Amniotic stem cell (primary cell): ENCODE measurements at regions not wholly inside any gene's neighbourhood (a gene's known extent, or its start where the extent isn't known, plus 50 kb on each side); places are given as distances from the start of the nearest gene placed in this dataset.
"Not testable (repeated sequence)": the region's sequence is repeated elsewhere in the genome, so short reads cannot be mapped to it uniquely, and the experiment has no call there.

ENCODE experiments used
- DNase-seq: peaks from one replicate; lab custom pipeline; 2025; lab: John Stamatoyannopoulos, UW

- no peak for DNase-seq
These were observed 131.1 kb downstream of the JRKL start for GRCh38 chr11:96520939-96521338.

GRCh38 chr11:96523656-96524055 is 133.8 kb downstream of the JRKL start:
- no peak for DNase-seq

- DNase-seq: no peak
These were observed 134.7 kb downstream of the JRKL start for GRCh38 chr11:96524475-96524874.

GRCh38 chr11:96530473-96530872 is 140.7 kb downstream of the JRKL start:
- DNase-seq: no peak

GRCh38 chr11:96538104-96538503 is 148.3 kb downstream of the JRKL start:
- DNase-seq: no peak

- DNase-seq: no peak
These were observed 148.8 kb downstream of the JRKL start for GRCh38 chr11:96538622-96539021.

GRCh38 chr11:96540875-96541274 is 151.1 kb downstream of the JRKL start:
- DNase-seq: no peak

- DNase-seq: no peak
These were observed 153.4 kb downstream of the JRKL start for GRCh38 chr11:96543177-96543576.

GRCh38 chr11:96545192-96545591 is 155.4 kb downstream of the JRKL start:
- not testable (repeated sequence) for DNase-seq

- no peak for DNase-seq
These were observed 161.3 kb downstream of the JRKL start for GRCh38 chr11:96551136-96551535.

- DNase-seq: no peak
These were observed 164.5 kb downstream of the JRKL start for GRCh38 chr11:96554236-96554820.

- not testable (repeated sequence) for DNase-seq
These were observed 166.0 kb downstream of the JRKL start for GRCh38 chr11:96555826-96556225.

- not testable (repeated sequence) for DNase-seq
These were observed 170.9 kb downstream of the JRKL start for GRCh38 chr11:96560727-96561126.

- no peak for DNase-seq
These were observed 177.4 kb downstream of the JRKL start for GRCh38 chr11:96567176-96567575.

- no peak for DNase-seq
These were observed 177.9 kb downstream of the JRKL start for GRCh38 chr11:96567667-96568066.

- no peak for DNase-seq
These were observed 186.6 kb downstream of the JRKL start for GRCh38 chr11:96576383-96576782.

GRCh38 chr11:96578379-96578778 is 188.6 kb downstream of the JRKL start:
- DNase-seq: no peak

GRCh38 chr11:96579656-96580055 is 189.8 kb downstream of the JRKL start:
- DNase-seq: no peak

GRCh38 chr11:96580476-96581040 is 190.7 kb downstream of the JRKL start:
- DNase-seq: no peak

- DNase-seq: not testable (repeated sequence)
These were observed 196.4 kb downstream of the JRKL start for GRCh38 chr11:96585944-96586880.

GRCh38 chr11:96588793-96589192 is 199.0 kb downstream of the JRKL start:
- DNase-seq: not testable (repeated sequence)

GRCh38 chr11:96595011-96595410 is 205.2 kb downstream of the JRKL start:
- no peak for DNase-seq
